NOMO-1 treated with DMSO at 0.1 percent for 48 hours (cell line): ENCODE measurements at regions not wholly inside any gene's neighbourhood (a gene's known extent, or its start where the extent isn't known, plus 50 kb on each side); places are given as distances from the start of the nearest gene placed in this dataset.

Experiments used
- DNase-seq: peaks from one replicate; lab custom pipeline; 2025; ENCODE audit not compliant: unreplicated experiment; lab: John Stamatoyannopoulos, UW

GRCh38 chr2:16128746-16129610, 188.6 kb downstream of the MYCN start:
- DNase-seq: no peak

- no peak for DNase-seq
Observed at GRCh38 chr2:16127958-16128357, 187.6 kb downstream of the MYCN start.

GRCh38 chr2:16127276-16127940, 187.1 kb downstream of the MYCN start:
- DNase-seq: no peak

- no peak for DNase-seq
Observed at GRCh38 chr2:16126517-16127275, 186.3 kb downstream of the MYCN start.

DNA sequence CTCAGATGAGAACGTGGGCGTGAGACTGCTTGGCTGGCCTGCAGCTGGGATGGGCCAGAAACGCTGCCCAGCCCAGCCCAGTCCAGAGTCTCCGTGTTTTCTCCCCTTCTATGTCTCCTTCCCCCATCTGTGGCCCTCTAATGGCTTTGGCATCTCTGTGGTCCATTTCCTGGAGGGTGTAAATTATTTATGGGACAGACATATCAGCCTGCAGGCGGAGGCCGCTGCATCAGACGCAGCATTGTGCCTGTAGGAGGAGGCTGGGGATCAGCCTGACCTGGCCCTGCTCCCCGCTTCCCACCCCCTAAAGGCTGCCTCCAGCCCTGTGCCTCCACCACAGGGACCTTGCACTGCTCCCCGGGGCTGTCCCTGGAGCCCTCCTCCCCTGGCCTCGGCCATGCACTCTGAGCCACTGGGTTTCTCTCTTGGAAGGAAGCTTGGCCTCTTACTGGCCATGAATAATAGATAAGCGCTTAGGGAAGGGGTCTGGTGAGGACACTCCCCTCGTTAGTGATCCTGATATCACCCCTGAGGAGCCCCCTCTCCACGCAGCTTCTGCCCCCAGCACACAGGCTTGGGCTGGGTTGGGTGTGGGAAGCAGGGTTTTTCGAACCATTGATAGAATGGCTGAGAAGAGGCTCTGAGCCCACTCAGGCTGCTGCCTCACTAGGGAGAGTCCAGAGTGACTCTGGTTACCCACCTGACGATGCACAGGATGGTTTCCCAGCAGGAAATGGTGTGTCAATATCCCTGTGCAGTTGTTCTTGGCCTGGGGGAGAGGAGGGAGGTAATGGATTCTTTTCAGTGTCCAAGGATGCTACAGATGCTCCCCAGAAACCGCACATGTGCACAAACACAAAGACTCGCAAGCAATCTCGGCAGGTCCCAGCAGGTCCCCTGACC, 185.5 kb downstream of the MYCN start:
- no peak for DNase-seq

DNA sequence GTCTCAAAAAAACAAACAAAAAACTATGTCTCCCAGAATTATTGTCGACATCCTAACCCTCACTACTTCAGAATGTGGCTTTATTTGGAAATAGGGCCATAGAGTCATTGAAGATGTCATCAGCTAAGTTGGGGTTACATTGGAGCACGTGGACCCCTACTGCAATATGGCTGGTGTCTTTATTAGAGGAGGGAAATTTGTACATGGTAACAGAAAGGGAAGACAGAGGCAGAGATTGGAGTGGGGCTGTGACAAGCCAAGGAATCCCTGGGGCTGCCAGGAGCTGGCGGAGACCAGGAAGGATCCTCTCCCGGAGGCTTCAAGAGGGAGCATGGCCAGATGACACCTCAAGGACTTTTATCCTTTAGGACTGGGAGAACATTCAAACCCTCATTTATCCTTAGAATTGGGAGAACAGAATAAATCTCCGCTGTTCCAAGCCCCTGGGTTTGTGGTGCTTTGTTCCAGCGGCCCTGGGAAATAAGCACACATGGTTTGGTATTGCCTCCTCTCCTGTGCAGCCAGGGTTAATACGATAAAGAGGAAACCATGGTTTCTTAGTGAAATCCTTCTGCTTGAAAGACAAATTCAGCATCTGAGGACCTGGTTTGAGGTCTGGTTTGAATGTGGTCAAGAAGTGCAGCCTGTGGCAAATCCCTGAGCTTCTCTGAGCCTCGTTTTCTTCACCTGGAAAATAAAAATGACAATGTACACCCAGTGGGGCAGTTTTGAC, 184.7 kb downstream of the MYCN start:
- DNase-seq: no peak

GRCh38 chr2:16123856-16124780, 183.8 kb downstream of the MYCN start:
- no peak for DNase-seq

- DNase-seq: no peak
Observed at GRCh38 chr2:16123421-16123820, 183.1 kb downstream of the MYCN start.

GRCh38 chr2:16122556-16122955, 182.2 kb downstream of the MYCN start:
- DNase-seq: no peak

GRCh38 chr2:16121986-16122390, 181.6 kb downstream of the MYCN start:
- no peak for DNase-seq

DNA sequence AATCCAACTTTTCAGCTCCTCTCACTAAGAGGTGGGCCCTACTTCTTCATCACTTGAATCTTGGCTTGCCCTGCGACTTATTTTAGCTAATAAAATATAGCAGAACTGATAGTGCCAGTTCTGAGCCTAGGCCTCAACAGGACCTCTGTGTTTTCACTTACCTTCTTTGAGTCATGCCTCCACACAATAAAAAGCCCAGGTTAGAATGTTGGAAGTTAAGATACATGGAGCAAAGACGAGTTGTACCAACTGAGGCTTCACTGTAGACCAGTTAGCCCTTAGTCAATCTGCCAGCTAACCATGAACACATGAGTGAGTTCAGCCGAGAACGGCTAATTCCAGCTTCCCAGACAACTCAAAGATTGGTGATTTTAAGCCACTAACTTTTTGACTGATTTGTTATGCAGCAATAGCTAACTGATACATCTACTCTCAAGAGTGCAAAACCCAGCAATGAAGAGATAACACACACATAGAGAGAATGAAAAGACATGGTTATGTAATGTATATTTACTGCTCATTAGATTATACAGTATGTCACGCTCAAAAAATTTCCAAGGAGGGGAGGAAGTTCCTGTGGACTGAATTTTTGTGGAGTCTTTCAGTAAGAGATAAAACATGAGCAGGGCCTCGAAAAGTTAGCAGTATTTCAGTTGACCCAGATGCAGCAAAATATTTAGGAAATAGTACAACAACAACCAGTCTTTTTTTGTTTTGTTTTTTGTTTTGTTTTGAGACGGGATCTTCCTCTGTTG, 181.1 kb downstream of the MYCN start:
- no peak for DNase-seq

- DNase-seq: no peak
Observed at GRCh38 chr2:16120591-16121180, 180.3 kb downstream of the MYCN start.

DNA sequence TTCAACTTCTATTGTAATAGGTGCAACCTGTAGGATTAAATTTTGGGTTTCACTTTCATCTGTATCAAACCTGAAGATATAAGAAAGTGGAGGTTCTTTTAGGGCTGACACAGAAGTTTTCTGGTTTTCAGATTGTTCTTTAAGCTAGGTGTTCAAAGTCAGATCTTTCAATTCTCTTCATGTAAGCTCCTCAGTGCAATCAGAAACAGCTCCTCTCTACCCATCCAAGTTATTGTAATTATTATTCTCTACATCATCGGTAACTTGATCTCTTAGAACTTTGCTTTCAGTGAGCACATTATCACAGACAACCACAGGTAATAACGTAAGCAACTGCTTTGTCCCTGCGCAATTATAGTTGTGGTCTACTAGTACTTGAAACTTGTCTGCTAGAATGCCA, 179.4 kb downstream of the MYCN start:
- no peak for DNase-seq

GRCh38 chr2:16118611-16119590, 178.6 kb downstream of the MYCN start:
- DNase-seq: no peak

GRCh38 chr2:16117791-16118610, 177.7 kb downstream of the MYCN start:
- no peak for DNase-seq
